OCI-M2 (cell line): ENCODE measurements at regions not wholly inside any gene's neighbourhood (a gene's known extent, or its start where the extent isn't known, plus 50 kb on each side); places are given as distances from the start of the nearest gene placed in this dataset.

Experiments used
- DNase-seq: peaks from one replicate; lab custom pipeline; 2025; ENCODE audit not compliant: unreplicated experiment; lab: John Stamatoyannopoulos, UW

- no peak for DNase-seq
These were observed 464.1 kb downstream of the TNS1 start for GRCh38 chr2:217538719-217539118.

- no peak for DNase-seq
These were observed 466.7 kb downstream of the TNS1 start for GRCh38 chr2:217535957-217536708.

GRCh38 chr2:217530392-217531090, 472.3 kb downstream of the TNS1 start:
- no peak for DNase-seq

GRCh38 chr2:217529271-217529670, 473.5 kb downstream of the TNS1 start:
- DNase-seq: no peak

- DNase-seq: no peak
These were observed 475.1 kb downstream of the TNS1 start for GRCh38 chr2:217527590-217528202.

GRCh38 chr2:217525076-217525475, 477.7 kb downstream of the TNS1 start:
- DNase-seq: no peak

- DNase-seq: no peak
These were observed 479.5 kb downstream of the TNS1 start for GRCh38 chr2:217523286-217523685.

- no peak for DNase-seq
These were observed 481.0 kb downstream of the TNS1 start for GRCh38 chr2:217521820-217522219.

- no peak for DNase-seq
These were observed 482.3 kb downstream of the TNS1 start for GRCh38 chr2:217520356-217521010.

- DNase-seq: no peak
These were observed 485.4 kb downstream of the TNS1 start for GRCh38 chr2:217517402-217517801.

GRCh38 chr2:217515615-217516309, 487.0 kb downstream of the TNS1 start:
- no peak for DNase-seq

GRCh38 chr2:217513258-217513657, 489.5 kb downstream of the TNS1 start:
- no peak for DNase-seq

- no peak for DNase-seq
These were observed 490.1 kb downstream of the TNS1 start for GRCh38 chr2:217512728-217513127.

- no peak for DNase-seq
These were observed 490.5 kb downstream of the TNS1 start for GRCh38 chr2:217512259-217512658.

GRCh38 chr2:217511850-217512249, 490.9 kb downstream of the TNS1 start:
- no peak for DNase-seq

GRCh38 chr2:217510771-217511291, 492.0 kb downstream of the TNS1 start:
- DNase-seq: no peak

GRCh38 chr2:217505303-217505702, 497.5 kb downstream of the TNS1 start:
- no peak for DNase-seq

- DNase-seq: no peak
These were observed 500.9 kb downstream of the TNS1 start for GRCh38 chr2:217501887-217502286.

- no peak for DNase-seq
These were observed 504.9 kb downstream of the TNS1 start for GRCh38 chr2:217497843-217498377.

GRCh38 chr2:217494557-217494956, 508.2 kb downstream of the TNS1 start:
- no peak for DNase-seq

- DNase-seq: no peak
These were observed 511.5 kb downstream of the TNS1 start for GRCh38 chr2:217491271-217491670.
